Tibial artery (tissue), 4 donors: ENCODE measurements at regions not wholly inside any gene's neighbourhood (a gene's known extent, or its start where the extent isn't known, plus 50 kb on each side); places are given as distances from the start of the nearest gene placed in this dataset.

ENCODE experiments used
- DNase-seq, 2 donors: peaks; one replicate each; pipeline ENCODE4 v3.0.0-alpha.2; 2019
- H3K27ac ChIP-seq, 2 donors: fragments of 200-600 bp; sonication (generic) in 1 of 2; 1 replicate in 1 of 2; 2 replicates in 1 of 2; pipeline ENCODE4 v1.5.1; 2018 to 2019; ENCODE audit warnings: mild to moderate bottlenecking in 1 of 2
- H3K27me3 ChIP-seq, 2 donors: fragments of 200-600 bp; sonication (generic) in 1 of 2; one replicate each; pipeline versions ENCODE4 v1.5.1 to v1.6.0; 2016 to 2019
- H3K36me3 ChIP-seq, 3 donors: fragments of 200-600 bp; sonication (generic) in 2 of 3; one replicate each; pipeline ENCODE4 v1.5.1; 2016 to 2019; ENCODE audit warnings: mild to moderate bottlenecking in 2 of 3
- H3K4me1 ChIP-seq, 4 donors: fragments of 200-600 bp; sonication (generic) in 2 of 4; 1 replicate in 3 of 4; 2 replicates in 1 of 4; pipeline ENCODE4 v1.5.1; 2016 to 2019
- H3K4me3 ChIP-seq, 2 donors: fragments of 200-600 bp; sonication (generic) in 1 of 2; 1 replicate in 1 of 2; 2 replicates in 1 of 2; pipeline ENCODE4 v1.5.1; 2018 to 2019; ENCODE audit warnings: mild to moderate bottlenecking in 2 of 2
- H3K9me3 ChIP-seq, 3 donors: fragments of 200-600 bp; sonication (generic) in 1 of 3; one replicate each; pipeline ENCODE4 v1.5.1; 2016 to 2019
- intact Hi-C: fragments of 100-400 bp; cut with DNase I; formaldehyde crosslinking; loops from one replicate; pipeline ENCODE4 v1.15.0; 2023; ENCODE audit warnings: low total_unique reads
- TF ChIP-seq, protein P1 (sequence below), 2 experiments: fragments of 200-600 bp in 1 of 2; fragments of 450-650 bp in 1 of 2; IDR thresholded peaks; one replicate each; pipeline ENCODE4 v1.5.1; 2017 to 2019; ENCODE audit warnings: antibody characterized with exemption in 2 of 2, mild to moderate bottlenecking in 1 of 2, moderate library complexity in 1 of 2

- no peaks in the 10 kb centered on the region for H3K9me3 ChIP-seq
- intact Hi-C loops = no loop called here
- H3K36me3 ChIP-seq = no peaks in the 10 kb centered on the region
- no peaks in the 10 kb centered on the region for H3K27me3 ChIP-seq
- no peak overlapping the region for H3K27ac ChIP-seq
- H3K4me1 ChIP-seq = no peaks in the 10 kb centered on the region
- no peak for DNase-seq
- no peak overlapping the region for H3K4me3 ChIP-seq
- TF ChIP-seq, protein P1, sequence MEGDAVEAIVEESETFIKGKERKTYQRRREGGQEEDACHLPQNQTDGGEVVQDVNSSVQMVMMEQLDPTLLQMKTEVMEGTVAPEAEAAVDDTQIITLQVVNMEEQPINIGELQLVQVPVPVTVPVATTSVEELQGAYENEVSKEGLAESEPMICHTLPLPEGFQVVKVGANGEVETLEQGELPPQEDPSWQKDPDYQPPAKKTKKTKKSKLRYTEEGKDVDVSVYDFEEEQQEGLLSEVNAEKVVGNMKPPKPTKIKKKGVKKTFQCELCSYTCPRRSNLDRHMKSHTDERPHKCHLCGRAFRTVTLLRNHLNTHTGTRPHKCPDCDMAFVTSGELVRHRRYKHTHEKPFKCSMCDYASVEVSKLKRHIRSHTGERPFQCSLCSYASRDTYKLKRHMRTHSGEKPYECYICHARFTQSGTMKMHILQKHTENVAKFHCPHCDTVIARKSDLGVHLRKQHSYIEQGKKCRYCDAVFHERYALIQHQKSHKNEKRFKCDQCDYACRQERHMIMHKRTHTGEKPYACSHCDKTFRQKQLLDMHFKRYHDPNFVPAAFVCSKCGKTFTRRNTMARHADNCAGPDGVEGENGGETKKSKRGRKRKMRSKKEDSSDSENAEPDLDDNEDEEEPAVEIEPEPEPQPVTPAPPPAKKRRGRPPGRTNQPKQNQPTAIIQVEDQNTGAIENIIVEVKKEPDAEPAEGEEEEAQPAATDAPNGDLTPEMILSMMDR (IDR thresholded peaks at IDR 0.05) = no peak
Measured at GRCh38 chr1:106080608-106081325, 975.7 kb upstream of the PRMT6 start.

DNA sequence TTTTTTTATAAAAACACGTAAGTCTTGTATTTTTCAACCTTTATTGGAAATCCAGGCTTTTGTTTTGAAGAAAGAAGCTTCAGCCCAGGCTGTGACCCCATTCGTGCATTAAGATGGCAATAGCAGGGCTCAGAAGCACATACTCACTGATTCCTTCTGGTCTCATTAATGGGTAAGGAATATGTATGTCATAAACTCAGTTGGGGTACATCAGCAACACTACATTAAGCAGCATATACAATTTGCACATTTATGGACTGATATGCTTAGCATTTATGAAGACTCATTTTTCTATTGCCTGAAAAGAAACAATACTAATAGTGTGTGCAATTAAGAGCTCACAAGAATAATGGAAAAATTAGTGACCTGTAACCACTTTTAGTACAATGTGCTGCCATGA is 945.4 kb upstream of the PRMT6 start:
- TF ChIP-seq, protein P1 (IDR thresholded peaks at IDR 0.05) = no peak
- H3K4me3 ChIP-seq = no peak overlapping the region
- H3K27me3 ChIP-seq = no peaks in the 10 kb centered on the region
- H3K4me1 ChIP-seq = no peaks in the 10 kb centered on the region
- H3K36me3 ChIP-seq = no peaks in the 10 kb centered on the region
- H3K9me3 ChIP-seq = no peaks in the 10 kb centered on the region
- no peak overlapping the region for H3K27ac ChIP-seq
- no peak for DNase-seq
- intact Hi-C loops = no loop called here

DNA sequence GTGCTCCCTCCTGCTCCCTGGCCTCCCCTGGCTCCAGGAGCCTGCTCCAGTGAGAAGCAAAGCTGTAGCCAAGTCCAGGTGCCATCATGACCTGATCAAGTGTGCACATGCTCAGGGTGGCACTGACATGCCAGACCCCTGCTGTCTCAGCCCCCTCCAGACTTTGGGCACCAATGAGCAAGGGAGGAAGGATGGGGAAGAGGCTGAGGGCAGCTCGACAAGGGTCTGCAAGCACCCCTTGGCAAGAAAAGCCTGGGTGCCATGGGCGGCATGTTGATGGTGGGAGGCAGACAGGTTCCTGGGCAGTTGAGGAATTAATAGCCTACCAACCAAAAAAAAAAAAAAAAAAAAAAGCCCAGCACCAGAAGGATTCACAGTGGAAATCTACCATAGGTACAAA is 942.6 kb upstream of the PRMT6 start:
- H3K27me3 ChIP-seq = no peaks in the 10 kb centered on the region
- no peak overlapping the region for H3K27ac ChIP-seq
- H3K4me3 ChIP-seq = no peak overlapping the region
- no peak for DNase-seq
- H3K36me3 ChIP-seq = no peaks in the 10 kb centered on the region
- no peaks in the 10 kb centered on the region for H3K4me1 ChIP-seq
- intact Hi-C loops = no loop called here
- TF ChIP-seq, protein P1 (IDR thresholded peaks at IDR 0.05) = no peak
- no peaks in the 10 kb centered on the region for H3K9me3 ChIP-seq

GRCh38 chr1:106120789-106121188 is 935.7 kb upstream of the PRMT6 start:
- Histone ChIP-seq H3K4me3 (no peak overlapping the region), H3K9me3 (peaks cover 0 to 14% (median 0%) of the 10 kb centered on the region in 3 donors), H3K4me1 (no peaks in the 10 kb centered on the region)

GRCh38 chr1:106121728-106122127 is 934.7 kb upstream of the PRMT6 start:
- H3K4me3 ChIP-seq = no peak overlapping the region
- no peak overlapping the region for H3K27ac ChIP-seq
- no peaks in the 10 kb centered on the region for H3K27me3 ChIP-seq
- no peaks in the 10 kb centered on the region for H3K36me3 ChIP-seq
- H3K4me1 ChIP-seq = no peaks in the 10 kb centered on the region
- no peak for DNase-seq
- H3K9me3 ChIP-seq = peaks cover 0 to 14% (median 0%) of the 10 kb centered on the region in 3 donors
- TF ChIP-seq, protein P1 (IDR thresholded peaks at IDR 0.05) = no peak
- intact Hi-C loops = no loop called here

More at GRCh38 chr1:106120789-106121188, 935.7 kb upstream of the PRMT6 start:
- TF ChIP-seq, protein P1 (IDR thresholded peaks at IDR 0.05) = no peak
- no peak for DNase-seq
- intact Hi-C loops = no loop called here
- Histone ChIP-seq H3K27ac (no peak overlapping the region), H3K36me3 (no peaks in the 10 kb centered on the region), H3K27me3 (no peaks in the 10 kb centered on the region)
